Fibroblast of skin of scalp (primary cell): ENCODE measurements at regions not wholly inside any gene's neighbourhood (a gene's known extent, or its start where the extent isn't known, plus 50 kb on each side); places are given as distances from the start of the nearest gene placed in this dataset.
A peak's percentile ranks its signal among the peaks of the same experiment; 100 is the strongest.
"Not testable (repeated sequence)": the region's sequence is repeated elsewhere in the genome, so short reads cannot be mapped to it uniquely, and the experiment has no call there.

Experiments
- DNase-seq: peaks from one replicate; pipeline ENCODE4 v3.0.0-alpha.2; 2013

DNA sequence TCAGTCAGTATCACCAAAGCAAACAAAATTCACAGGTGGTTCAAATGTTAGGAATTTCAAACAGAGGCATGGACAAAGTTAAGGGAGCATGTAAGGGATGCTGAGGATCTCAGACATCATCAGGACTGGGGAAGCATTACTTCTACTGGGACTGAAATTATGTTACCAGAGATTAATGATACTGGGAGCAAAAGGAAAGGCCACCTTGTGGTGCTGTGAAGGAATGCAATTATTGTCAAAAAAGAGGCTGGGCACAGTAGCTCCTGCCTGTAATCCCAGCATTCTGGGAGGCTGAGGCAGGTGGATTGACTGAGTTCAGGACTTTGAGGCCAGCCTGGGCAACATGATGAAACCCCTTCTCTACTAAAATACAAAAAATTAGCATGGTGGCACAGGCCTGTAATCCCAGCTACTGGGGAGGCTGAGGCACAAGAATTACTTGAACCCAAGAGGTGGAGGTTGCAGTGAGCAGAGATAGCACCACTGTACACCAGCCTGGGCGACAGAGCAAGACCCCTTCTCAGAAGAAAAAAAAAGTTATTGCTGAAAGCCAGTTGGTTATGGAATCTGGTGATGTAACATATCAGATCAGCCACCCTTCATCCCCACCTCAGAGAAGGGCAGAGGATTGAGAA lies 954.3 kb downstream of the PCDH7 start:
- peak; percentile 14 for DNase-seq

DNA sequence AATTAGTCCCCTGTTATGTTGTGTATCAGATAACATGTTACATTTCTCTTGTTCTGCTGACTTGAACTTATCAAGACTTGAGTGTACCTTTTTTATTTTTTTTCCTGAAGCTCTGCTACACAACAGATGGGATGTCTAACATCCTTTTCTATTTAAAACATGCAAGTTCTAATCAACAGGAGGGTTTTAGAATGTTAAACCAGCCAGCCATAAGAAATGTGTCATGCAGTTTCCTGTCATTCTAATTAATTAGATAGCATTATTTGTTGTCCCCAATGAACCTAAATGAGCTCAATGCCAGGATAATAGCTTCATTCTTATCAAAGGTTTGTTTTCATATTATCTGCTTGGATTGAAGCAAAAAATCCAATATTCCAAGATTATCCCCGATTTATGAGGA lies 958.2 kb downstream of the PCDH7 start:
- no peak for DNase-seq

DNA sequence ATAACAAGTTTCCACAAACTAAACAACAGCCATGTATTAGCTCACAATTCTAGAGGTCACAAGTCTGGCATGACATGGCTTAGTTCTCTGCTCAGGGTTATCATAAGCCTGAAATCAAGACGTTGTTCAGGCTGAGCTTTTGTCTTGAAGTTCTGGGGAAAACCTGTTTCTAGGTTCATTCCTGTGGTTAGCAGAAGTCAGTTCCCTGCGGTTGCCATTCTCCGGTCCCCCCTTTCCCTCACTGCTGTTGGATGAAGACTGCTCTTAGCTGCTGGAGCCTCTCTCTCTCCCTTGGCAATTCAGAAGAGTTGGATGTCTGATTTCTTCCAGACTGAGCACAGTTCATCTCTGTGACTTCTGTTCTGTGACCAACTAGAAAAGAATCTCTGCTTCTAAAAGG lies 962.6 kb downstream of the PCDH7 start:
- DNase-seq, result no peak

DNA sequence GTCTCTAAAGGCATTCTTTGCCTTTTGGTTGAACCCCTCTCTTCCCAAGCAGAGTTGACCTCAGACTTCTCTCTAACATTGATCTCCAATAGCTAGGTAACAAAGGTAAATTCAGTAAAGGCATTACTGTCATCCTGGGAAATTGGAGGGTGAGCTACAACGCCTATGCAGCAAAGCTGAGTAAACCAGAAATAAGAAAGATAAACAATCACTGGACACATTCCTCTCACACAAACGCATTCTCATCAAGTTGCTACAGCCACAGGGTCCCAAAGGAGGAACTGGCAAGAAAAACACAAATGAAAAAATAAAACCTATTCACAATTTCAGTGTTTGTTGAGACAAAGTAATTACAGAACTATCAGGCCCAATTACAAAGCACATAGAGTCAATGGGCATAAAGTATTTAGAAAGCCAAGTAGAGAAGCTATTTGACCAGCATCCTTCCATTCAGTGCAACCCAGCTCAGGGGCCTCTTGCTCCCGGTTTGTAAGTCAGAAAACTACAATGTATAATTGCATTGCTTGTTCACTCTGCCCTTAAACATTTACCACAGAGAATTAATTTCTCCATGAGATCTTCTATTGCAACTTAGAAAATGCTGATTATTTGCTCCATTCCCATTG lies 967.7 kb downstream of the PCDH7 start:
- no peak for DNase-seq

DNA sequence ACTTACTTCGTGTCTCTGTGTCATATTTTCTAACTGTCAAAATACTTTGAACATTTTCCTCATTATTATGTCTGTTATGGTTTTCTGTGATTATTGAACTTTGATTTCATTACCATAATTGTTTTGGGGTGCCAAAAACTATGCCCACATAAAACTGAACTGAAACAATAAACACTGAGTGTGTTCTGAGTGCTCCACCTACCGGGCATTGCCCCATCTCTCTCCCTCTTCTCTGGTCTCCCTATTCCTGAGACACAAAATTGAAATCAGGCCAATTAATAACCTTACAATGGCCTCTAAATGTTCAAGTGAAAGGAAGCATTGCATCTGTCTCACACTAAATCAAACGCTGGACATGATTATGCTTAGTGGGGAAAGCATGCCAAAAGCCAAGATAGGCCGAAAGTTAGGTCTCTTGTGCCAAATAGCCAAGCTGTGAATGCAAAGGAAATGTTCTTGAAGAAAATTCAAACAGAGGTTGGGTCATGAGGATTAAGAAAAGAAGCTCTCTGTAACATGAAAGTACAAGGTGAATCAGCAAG lies 972.3 kb downstream of the PCDH7 start:
- no peak for DNase-seq

DNA sequence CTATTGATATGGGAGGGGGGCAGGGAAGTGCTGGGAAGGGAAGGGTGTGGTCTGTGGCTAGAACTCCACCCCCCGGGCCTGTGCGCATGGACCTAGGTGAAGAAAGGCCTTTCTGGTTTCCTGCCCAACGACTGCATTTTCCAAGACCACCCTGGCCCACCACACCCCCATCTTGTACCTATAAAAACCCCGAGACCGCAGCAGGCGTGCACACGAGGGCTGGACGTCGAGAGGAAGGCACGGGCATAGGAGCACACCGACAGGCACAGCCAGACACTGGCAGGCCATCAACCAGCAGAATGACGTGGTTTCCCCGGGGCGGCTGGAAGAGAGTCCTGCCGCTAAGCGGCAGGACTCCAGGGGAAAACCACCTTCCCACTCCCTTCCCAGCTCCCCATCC lies 981.1 kb downstream of the PCDH7 start:
- DNase-seq, result no peak

DNA sequence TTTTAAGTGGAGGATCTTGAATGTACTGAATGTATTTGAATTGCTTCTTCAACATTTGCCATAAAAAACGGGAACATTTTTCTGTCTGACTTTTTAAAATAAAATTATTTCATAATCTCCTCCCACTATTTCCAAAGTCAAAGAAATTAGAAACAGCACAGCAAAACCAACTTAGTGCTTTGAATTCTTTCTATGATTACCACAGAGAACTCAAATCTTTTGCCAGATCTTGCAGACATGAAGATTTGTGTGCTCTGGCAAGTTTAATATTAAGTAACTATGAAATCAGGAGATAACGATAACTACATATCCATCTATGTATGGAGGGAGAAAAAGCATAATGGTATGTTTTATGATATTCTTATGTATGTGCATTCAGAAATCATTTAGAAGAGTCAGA lies 982.2 kb downstream of the PCDH7 start:
- no peak for DNase-seq

DNA sequence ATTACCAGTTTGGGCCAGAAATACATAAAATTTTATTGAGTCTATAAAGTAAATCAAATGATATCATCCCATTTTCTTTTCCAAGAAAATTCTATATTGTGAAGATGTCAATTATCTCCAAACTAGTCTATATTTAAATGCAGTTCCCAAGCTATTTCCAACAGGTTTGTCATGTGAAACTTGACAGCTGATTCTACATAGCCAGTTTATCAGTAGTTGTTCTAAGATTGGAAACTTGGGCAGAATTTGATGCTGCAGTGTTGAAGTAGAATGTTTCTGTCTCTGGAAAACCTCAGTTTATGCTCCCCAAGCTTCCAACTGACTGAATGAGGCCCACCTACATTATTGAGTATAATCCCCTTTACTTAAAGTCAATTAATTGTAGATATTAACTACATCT lies 994.1 kb downstream of the PCDH7 start:
- DNase-seq, result no peak

DNA sequence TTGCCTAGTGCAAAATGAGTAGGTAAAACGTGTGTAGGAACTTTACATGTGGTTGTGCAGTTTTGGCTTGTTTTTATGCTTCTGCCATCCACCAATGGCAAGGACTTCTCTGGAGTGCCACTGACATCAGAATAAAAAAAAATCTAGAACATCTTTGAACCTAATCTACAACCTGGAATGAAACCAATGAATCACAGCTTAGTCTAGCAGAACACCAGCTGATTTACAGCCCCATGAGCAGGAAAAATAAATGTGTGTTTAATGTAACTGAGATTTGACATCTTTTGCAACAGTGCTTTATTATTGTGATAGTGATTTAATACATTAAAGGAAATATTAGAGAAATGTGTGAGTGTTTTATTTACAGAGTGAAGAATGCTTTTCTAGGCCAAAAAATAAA lies 995.1 kb downstream of the PCDH7 start:
- DNase-seq, result no peak

DNA sequence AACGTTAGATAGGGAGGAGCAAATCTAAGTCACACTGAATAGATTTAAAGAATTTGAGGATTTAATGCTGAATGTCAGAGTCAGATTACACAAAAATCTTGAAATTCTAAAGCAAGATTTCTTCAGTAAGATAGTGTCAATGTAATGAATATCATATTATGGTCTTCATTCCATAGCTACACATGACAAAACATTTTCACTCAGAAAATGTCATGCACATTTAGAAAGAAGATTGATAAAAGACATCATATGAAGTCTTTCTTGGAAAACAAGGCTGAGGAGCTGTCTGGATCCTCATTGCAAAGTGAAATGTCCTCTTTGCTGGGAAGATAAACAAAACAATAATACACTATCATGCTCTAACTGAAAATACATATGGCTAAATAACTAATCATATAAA lies 1006.9 kb downstream of the PCDH7 start:
- no peak for DNase-seq

DNA sequence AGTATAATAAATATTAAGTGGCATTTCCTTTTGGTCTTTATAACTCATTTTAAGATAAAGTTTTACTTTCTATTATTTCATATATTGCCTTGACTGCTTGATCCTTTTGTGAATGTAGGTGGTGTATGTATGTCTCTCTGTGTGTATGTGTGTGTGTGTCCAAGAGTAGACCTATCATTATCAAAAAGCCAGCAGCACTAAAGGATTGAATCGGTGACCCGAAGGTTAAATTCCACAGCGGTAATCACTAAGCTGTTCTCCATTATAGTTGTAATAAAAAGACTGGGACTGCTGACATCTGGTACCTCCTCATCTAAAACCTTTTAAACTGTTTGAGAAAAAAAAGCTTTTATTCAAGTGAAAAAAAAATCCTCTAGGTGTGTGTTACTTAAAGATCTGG lies 1014.8 kb downstream of the PCDH7 start:
- DNase-seq, result no peak

DNA sequence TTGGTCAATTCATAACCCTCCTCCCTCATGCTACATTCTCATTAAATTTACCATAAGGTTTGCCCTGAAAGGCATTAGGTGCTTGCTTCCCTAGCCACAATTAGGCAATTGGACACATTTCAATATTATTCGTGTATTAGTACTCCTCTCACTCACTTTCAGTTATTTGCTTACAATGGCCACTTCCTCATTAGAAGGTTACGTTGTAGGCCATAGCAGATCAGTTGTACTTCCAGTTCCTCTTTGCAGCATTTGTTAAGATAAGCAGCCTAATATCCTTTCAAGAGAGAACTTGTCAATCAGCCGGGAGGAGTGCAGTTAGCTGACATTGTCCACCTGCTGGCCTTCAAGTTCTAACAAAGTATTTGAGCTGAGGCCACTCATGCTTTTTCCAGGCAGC lies 1017.2 kb downstream of the PCDH7 start:
- DNase-seq, result no peak

DNA sequence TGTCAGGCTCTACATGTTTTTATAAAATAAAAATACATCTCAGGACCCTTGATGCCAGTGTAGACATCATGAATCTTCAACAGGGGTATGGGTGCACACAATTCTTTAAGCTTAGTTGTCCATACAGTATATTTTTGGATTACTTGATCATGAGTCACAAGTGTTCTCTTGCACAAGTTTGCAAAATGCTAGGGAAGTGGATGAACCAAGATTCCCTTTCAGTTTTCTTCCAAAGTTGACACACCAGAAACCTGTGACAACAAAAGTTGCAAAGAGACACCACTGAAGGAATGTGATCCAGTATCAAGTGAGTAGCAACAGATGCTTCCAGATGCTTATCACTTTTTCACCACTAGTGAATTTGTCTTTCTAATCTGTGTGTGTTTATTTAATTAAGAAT lies 1021.2 kb downstream of the PCDH7 start:
- DNase-seq, result no peak

DNA sequence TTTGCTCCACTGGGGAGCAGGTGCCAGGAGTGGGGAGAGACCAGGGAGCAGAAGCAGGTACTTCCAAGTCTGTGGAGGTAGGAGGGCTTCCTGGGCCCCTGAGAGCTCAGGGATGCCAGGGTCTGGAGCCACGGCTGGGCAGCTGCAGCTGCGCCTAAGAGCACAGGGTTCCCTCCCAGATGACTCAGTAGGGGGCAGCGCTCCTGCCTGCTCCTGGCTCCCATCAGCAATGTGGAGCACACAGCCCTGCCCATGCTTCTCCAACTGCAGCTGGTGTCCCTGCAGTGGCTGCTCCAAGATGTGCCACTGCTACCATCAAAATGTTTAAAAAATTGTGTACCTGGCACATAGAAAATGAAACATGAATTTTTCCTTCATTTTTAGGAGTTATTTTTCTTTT lies 1028.2 kb downstream of the PCDH7 start:
- DNase-seq, result no peak

DNA sequence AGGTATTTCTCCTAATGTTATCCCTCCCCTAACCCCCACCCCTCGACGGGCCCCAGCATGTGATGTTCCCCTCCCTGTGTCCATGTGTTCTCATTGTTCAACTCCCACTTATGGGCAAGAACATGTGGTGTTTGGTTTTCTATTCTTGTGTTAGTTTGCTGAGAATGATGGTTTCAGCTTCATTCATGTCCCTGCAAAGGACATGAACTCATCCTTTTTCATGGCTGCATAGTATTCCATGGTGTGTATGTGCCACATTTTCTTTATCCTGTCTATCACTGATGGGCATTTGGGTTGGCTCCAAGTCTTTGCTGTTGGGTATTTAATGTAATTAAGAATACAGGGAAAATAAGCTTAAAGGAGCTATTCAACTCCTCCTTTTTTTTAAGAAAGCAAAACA lies 1030.4 kb downstream of the PCDH7 start:
- not testable (repeated sequence) for DNase-seq

DNA sequence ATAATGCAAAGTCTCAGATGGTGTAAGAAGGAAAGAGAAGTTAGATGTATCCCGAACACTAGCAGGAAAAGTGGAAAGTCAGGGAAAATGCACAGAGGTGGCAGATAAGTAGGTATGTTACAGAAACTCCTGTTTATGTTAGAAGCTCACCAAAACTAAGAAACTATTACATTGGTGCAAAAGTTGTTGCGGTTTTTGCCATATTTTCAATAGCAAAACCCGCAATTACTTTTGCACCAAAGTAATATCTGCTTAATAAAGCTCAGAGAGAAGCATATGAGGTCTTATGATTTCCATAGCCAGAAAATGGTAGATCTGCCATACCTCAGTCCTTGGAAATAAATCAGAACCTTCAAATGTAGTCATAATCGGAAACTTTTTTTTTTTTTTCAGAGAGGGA lies 1035.6 kb downstream of the PCDH7 start:
- no peak for DNase-seq

DNA sequence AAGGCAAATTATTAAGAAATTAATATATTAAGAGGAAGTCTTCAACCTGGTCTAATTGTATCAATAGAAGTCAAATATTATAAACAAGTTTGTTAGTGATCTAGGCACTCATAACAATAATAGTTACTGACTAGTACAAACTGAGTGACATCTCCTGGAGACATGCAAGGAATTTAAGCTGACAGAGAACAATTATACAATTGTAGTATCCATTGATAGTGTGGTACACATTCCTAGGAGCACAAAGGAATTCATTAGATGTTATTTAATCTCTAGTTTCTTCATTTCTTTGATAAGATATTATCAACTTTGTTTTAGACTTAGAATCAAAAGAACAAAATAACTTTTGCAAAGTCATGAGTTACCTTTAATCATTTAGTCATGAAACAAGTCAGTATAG lies 1048.6 kb downstream of the PCDH7 start:
- DNase-seq, result no peak

DNA sequence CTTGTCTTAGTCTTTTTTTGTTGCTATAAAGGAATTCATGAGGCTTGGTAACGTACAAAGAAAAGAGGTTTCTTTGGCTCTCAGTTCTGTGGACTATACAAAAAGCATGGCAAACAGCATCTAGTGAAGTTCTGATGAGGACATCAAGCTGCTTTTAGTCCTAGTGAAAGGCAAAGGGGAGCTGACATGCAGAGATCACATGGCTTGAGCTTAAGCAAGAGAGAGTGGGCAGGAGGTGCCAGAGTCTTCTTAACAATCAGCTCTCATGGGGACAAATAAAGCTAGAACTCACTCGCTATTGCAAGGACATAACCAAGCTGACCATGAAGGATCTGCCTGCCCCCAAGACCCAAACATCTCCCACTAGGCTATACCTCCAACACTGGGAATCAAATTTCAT lies 1063.1 kb downstream of the PCDH7 start:
- no peak for DNase-seq

DNA sequence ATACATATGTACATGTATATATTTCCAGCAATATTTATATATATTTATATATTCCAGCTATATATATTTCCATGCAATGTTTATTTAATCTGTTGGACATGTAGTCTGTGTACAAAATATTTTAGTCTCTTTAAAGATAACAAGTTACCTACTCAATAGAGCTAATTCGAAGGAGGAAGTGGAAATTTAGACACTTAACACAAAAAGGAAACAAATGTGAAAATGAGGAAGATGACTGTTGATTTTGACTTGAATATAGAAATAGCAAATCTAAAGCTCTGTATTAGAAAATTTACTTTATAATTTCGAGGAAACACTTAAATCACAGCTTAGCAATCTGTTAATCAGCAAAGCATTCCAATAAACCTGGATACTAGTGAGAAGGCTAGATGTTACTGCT lies 1064.4 kb downstream of the PCDH7 start:
- no peak for DNase-seq

DNA sequence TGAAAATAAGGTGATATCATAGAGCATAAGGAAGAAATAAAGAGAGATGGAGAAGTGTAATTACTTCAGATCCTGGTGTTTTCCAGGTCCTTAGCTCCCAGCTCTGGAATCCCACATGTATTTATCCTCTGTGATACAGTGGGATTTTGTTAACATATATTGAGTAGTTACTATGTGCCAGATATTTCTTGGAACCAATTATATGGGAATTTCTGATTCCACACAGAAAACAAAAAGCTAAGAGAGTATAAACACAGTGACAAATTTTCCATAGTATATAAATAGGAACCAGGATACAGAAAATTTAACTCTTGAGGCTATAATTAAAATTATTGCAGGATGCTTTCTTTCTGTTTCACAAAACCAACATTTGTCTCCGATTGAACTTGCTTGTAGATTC lies 1067.5 kb downstream of the PCDH7 start:
- no peak for DNase-seq

DNA sequence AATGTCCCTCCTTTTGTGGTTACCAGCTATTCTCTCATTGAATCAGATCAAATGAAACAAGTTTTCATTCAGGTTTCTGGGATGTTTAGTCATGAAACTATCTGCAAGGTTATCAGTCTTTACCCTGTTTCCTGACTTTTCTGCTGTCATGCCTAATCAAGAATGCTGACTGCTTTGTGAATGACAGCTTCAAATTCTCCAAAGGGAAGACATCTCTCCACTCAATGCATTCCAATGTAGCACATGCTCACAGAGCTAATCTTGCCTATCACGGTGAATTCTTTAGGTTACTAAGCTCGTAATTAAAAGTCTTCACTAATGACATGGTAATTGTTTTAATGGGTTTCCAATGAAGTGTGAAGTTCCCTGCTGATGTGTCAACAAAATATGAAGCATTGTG lies 1068.5 kb downstream of the PCDH7 start:
- no peak for DNase-seq

DNA sequence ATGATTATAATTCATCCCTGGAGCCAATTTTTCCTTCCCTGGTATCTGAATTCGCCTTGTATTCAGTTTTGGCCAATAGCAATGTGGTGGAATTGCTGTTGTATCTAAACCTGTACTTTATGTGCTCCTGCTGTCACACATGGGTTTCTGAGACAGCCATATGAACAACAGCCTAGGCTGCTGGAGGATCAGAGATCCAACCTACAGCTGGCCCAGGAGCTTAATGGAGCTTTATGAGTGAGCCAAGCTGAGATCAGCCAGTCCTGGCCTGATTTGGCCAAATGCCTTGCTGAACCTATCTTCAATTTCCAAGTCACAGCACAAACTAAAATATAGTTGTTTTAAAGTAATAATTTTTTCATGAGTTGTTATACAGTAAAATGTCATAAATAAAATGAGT lies 1071.5 kb downstream of the PCDH7 start:
- DNase-seq, result no peak

DNA sequence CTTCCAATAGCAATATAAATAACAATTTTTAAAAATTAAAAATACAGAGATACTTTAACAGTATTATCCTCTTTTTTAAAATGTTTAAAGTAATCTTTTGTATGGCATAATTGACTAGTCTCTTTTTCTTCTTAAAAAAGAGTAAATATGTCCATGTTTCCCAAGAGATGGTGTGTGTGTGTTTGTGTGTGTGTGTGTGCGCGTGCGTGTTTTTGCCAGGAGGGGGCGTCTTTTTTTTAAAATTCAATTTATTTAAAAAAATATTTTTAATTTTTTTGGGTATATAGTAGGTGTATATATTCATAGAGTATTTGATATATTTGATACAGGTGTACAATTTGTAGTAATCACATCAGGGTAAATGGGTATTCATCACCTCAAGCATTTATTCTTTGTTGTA lies 1073.7 kb downstream of the PCDH7 start:
- DNase-seq, result no peak

DNA sequence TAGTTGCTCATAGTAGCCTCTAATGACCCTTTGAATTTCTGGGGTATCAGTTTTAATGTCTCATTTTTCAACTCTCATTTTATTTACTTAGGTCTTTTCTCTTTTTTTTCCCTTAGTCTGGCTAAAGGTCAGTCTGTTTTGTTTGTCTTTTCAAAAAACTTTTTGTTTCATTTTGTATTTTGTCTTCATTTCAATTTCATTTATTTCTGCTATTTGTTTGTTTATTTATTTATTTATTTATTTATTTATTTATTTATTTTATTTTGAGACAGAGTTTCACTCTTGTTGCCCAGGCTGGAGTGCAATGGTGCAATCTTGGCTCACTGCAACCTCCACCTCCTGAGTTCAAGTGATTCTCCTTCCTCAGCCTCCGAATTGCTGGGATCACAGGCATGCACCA lies 1076.9 kb downstream of the PCDH7 start:
- DNase-seq, result not testable (repeated sequence)
